Neuronal stem cell (in vitro differentiated cells): ENCODE measurements at regions not wholly inside any gene's neighbourhood (a gene's known extent, or its start where the extent isn't known, plus 50 kb on each side); places are given as distances from the start of the nearest gene placed in this dataset.

Experiments used
- DNase-seq: peaks from one replicate; pipeline ENCODE4 v3.0.0-alpha.2; 2013; ENCODE audit warnings: low spot score
- H2AFZ ChIP-seq: one replicate; pipeline ENCODE4 v1.6.1; 2013; ENCODE audit warnings: mild to moderate bottlenecking, low read length, inconsistent platforms
- H2AK5ac ChIP-seq: 2 replicates; pipeline ENCODE4 v1.6.1; 2013; ENCODE audit warnings: low read depth, mild to moderate bottlenecking, inconsistent platforms, low read length, moderate library complexity, mixed read lengths
- H2BK120ac ChIP-seq: 2 replicates; pipeline ENCODE4 v1.6.1; 2013; ENCODE audit warnings: low read depth, mild to moderate bottlenecking, inconsistent platforms, low read length, moderate library complexity, mixed read lengths
- H2BK12ac ChIP-seq: one replicate; pipeline ENCODE4 v1.6.1; 2013; ENCODE audit warnings: low read length, inconsistent platforms
- H2BK15ac ChIP-seq: 2 replicates; pipeline ENCODE4 v1.6.1; 2013; ENCODE audit warnings: mild to moderate bottlenecking, low read length, inconsistent platforms, mixed read lengths
- H2BK5ac ChIP-seq: one replicate; pipeline ENCODE4 v1.6.1; 2013; ENCODE audit warnings: inconsistent platforms, mild to moderate bottlenecking, low read length, moderate library complexity
- H3K14ac ChIP-seq: one replicate; pipeline ENCODE4 v1.6.1; 2013; ENCODE audit warnings: low read length, inconsistent platforms
- H3K18ac ChIP-seq: 2 replicates; pipeline ENCODE4 v1.6.1; 2013; ENCODE audit warnings: low read length, inconsistent platforms
- H3K23ac ChIP-seq: 2 replicates; pipeline ENCODE4 v1.6.1; 2013; ENCODE audit warnings: low read depth, mild to moderate bottlenecking, mixed read lengths, low read length, inconsistent platforms; ENCODE audit not compliant: poor library complexity
- H3K27ac ChIP-seq: replicated peaks from 3 replicates; pipeline ENCODE4 v1.5.1; 2013; ENCODE audit warnings: low read length, inconsistent platforms
- H3K27me3 ChIP-seq, 3 experiments: 2 replicates each; pipeline ENCODE4 v1.6.1; 2013; ENCODE audit warnings: low read length in 3 of 3, mild to moderate bottlenecking in 2 of 3, inconsistent platforms in 1 of 3, low read depth in 1 of 3, mixed read lengths in 1 of 3, moderate library complexity in 1 of 3; ENCODE audit not compliant: control insufficient read depth in 3 of 3, insufficient read depth in 3 of 3
- H3K36me3 ChIP-seq, 2 donors: replicated peaks in 1 of 2; 2 replicates each; pipeline ENCODE4 v1.6.1; 2013; ENCODE audit warnings: low read length in 2 of 2; ENCODE audit not compliant: control insufficient read depth in 2 of 2, insufficient read depth in 2 of 2
- H3K4ac ChIP-seq: 2 replicates; pipeline ENCODE4 v1.6.1; 2013; ENCODE audit warnings: inconsistent platforms, mild to moderate bottlenecking, low read length, moderate library complexity
- H3K4me1 ChIP-seq, 2 donors: 1 replicate in 1 of 2; 2 replicates in 1 of 2; pipeline ENCODE4 v1.6.1; 2013; ENCODE audit warnings: low read length in 2 of 2, low read depth in 1 of 2; ENCODE audit not compliant: control insufficient read depth in 2 of 2, insufficient read depth in 1 of 2
- H3K4me2 ChIP-seq: one replicate; pipeline ENCODE4 v1.6.1; 2013; ENCODE audit warnings: mild to moderate bottlenecking, low read length, inconsistent platforms; ENCODE audit not compliant: insufficient read depth, poor library complexity, severe bottlenecking
- H3K4me3 ChIP-seq, 2 donors: 2 replicates each; pipeline ENCODE4 v1.5.1; 2013; ENCODE audit warnings: low read length in 2 of 2, mild to moderate bottlenecking in 2 of 2, inconsistent platforms in 1 of 2, moderate library complexity in 1 of 2
- H3K79me1 ChIP-seq: one replicate; pipeline ENCODE4 v1.6.1; 2013; ENCODE audit warnings: low read depth, mild to moderate bottlenecking, inconsistent platforms, low read length, moderate library complexity
- H3K9ac ChIP-seq: one replicate; pipeline ENCODE4 v1.6.1; 2013; ENCODE audit warnings: mild to moderate bottlenecking, low read depth, low read length, inconsistent platforms; ENCODE audit not compliant: poor library complexity
- H3K9me3 ChIP-seq, 2 donors: replicated peaks in 1 of 2; 2 replicates each; pipeline versions ENCODE3 to v1.6.1; 2013; ENCODE audit warnings: low read length in 2 of 2, mild to moderate bottlenecking in 2 of 2, inconsistent platforms in 1 of 2, low read depth in 1 of 2, mixed read lengths in 1 of 2, moderate library complexity in 1 of 2; ENCODE audit not compliant: control insufficient read depth in 2 of 2, insufficient read depth in 1 of 2
- H4K8ac ChIP-seq: one replicate; pipeline ENCODE4 v1.6.1; 2013; ENCODE audit warnings: low read depth, mild to moderate bottlenecking, inconsistent platforms, low read length, moderate library complexity
- H4K91ac ChIP-seq: one replicate; pipeline ENCODE4 v1.6.1; 2013; ENCODE audit warnings: low read length, low read depth, mild to moderate bottlenecking, inconsistent platforms; ENCODE audit not compliant: poor library complexity
- WGBS, 2 donors: extraction: QIAGEN DNeasy Blood & Tissue Kit; methylation state at CpG; one replicate each; pipeline ENCODE4 v1.1.7; 2013; ENCODE audit warnings: missing lambda C conversion rate in 2 of 2, mixed read lengths in 1 of 2; ENCODE audit not compliant: insufficient read length in 2 of 2, insufficient replicate concordance in 1 of 2; ENCODE audit errors: extremely low coverage in 2 of 2; 5-methylcytosine and 5-hydroxymethylcytosine counted together

DNA sequence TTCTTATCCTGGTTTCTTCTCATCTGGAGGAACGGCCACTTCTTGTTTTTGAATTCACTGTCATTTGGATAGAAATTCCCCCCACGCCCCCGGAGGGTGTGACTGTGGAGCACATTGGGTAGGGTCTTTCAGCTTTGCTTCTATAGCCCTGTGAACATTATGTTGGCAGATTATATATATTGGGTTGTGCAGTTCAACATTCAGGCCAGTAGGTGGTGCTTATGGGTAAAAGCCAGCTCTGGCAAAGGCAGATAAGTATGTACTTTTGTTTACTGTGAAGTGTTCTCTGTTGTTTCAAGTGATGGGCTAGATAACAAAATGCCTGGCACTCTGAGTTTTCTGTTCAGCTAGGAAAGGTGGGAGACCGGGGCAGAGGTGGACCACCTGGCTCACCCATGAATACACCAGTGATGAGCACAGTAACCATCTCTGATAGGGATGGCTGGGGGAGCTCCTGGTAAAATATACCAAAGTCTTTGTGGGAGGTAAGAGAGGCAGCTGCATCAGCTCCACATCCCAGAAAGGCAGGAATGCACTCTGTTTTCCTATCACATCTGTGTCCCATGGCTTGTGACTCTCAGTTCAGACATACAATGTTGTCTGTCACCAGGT, 1348.2 kb upstream of the RAG2 start:
- no peaks in the 10 kb centered on the region for H3K9me3 ChIP-seq
- H2AFZ ChIP-seq = no peak overlapping the region
- H3K18ac ChIP-seq = no peak overlapping the region
- no CpG with 5 or more reads among the region's 4 CpGs for WGBS, 2 donors
- no peak overlapping the region for H4K91ac ChIP-seq
- H3K36me3 ChIP-seq = no peaks in the 10 kb centered on the region
- H2AK5ac ChIP-seq = no peak overlapping the region
- H3K79me1 ChIP-seq = no peaks in the 10 kb centered on the region
- DNase-seq = peak; percentile 33
- no peak overlapping the region for H2BK5ac ChIP-seq
- no peak overlapping the region for H3K23ac ChIP-seq
- H3K4me2 ChIP-seq = no peak overlapping the region
- H2BK12ac ChIP-seq = no peak overlapping the region
- H3K14ac ChIP-seq = no peak overlapping the region
- no peaks in the 10 kb centered on the region for H3K4me1 ChIP-seq
- no peaks in the 10 kb centered on the region for H3K27me3 ChIP-seq
- no peak overlapping the region for H3K4ac ChIP-seq
- H2BK120ac ChIP-seq = no peak overlapping the region
- no peak overlapping the region for H3K27ac ChIP-seq
- H2BK15ac ChIP-seq = no peak overlapping the region
- H3K4me3 ChIP-seq = no peak overlapping the region
- H3K9ac ChIP-seq = no peak overlapping the region
- H4K8ac ChIP-seq = no peak overlapping the region

DNA sequence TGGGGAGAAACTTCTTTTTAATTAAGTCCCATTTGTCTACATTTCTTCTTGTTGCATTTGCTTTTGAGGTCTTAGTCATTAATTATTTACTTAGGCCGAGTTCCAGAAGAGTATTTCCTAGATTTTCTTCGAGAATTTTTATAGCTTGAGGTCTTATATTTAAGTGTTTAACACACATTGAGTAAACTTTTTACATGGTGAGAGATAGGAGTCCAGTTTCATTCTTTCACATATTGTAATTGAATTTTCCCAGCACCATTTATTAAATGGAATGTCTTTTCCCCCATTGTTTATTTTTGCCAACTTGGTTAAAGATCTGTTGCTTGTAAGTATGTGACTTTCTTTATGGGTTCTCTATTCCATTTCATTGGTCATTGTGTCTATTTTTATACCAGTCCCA, 1344.0 kb upstream of the RAG2 start:
- H2BK12ac ChIP-seq = no peak overlapping the region
- no peak overlapping the region for H3K18ac ChIP-seq
- WGBS, 2 donors = no CpG with 5 or more reads among the region's 2 CpGs
- no peaks in the 10 kb centered on the region for H3K27me3 ChIP-seq
- H3K23ac ChIP-seq = no peak overlapping the region
- H3K14ac ChIP-seq = no peak overlapping the region
- DNase-seq = no peak
- no peaks in the 10 kb centered on the region for H3K4me1 ChIP-seq
- H3K36me3 ChIP-seq = no peaks in the 10 kb centered on the region
- H2AFZ ChIP-seq = no peak overlapping the region
- H2AK5ac ChIP-seq = no peak overlapping the region
- H2BK120ac ChIP-seq = no peak overlapping the region
- no peak overlapping the region for H3K4me2 ChIP-seq
- H2BK15ac ChIP-seq = no peak overlapping the region
- H2BK5ac ChIP-seq = no peak overlapping the region
- no peaks in the 10 kb centered on the region for H3K79me1 ChIP-seq
- H3K9ac ChIP-seq = no peak overlapping the region
- H3K9me3 ChIP-seq = no peaks in the 10 kb centered on the region
- no peak overlapping the region for H4K91ac ChIP-seq
- H3K27ac ChIP-seq = no peak overlapping the region
- H4K8ac ChIP-seq = no peak overlapping the region
- H3K4ac ChIP-seq = no peak overlapping the region
- no peak overlapping the region for H3K4me3 ChIP-seq

- no CpG with 5 or more reads among the region's 3 CpGs for WGBS, 2 donors
- no peak overlapping the region for H2BK15ac ChIP-seq
- H3K27ac ChIP-seq = no peak overlapping the region
- no peak overlapping the region for H2BK5ac ChIP-seq
- no peaks in the 10 kb centered on the region for H3K79me1 ChIP-seq
- H3K4me3 ChIP-seq = no peak overlapping the region
- H4K8ac ChIP-seq = no peak overlapping the region
- DNase-seq = no peak
- no peak overlapping the region for H2AFZ ChIP-seq
- no peak overlapping the region for H3K23ac ChIP-seq
- no peak overlapping the region for H2BK120ac ChIP-seq
- H3K4ac ChIP-seq = no peak overlapping the region
- no peaks in the 10 kb centered on the region for H3K4me1 ChIP-seq
- H4K91ac ChIP-seq = no peak overlapping the region
- no peak overlapping the region for H3K14ac ChIP-seq
- no peak overlapping the region for H2BK12ac ChIP-seq
- no peak overlapping the region for H3K9ac ChIP-seq
- H3K9me3 ChIP-seq = peaks cover 0 to 2% of the 10 kb centered on the region in 2 donors
- H2AK5ac ChIP-seq = no peak overlapping the region
- H3K18ac ChIP-seq = no peak overlapping the region
- H3K4me2 ChIP-seq = no peak overlapping the region
- H3K27me3 ChIP-seq = no peaks in the 10 kb centered on the region
- no peaks in the 10 kb centered on the region for H3K36me3 ChIP-seq
These were observed 1331.1 kb upstream of the RAG2 start for GRCh38 chr11:37929100-37929653.

GRCh38 chr11:37926772-37927171, 1328.7 kb upstream of the RAG2 start:
- no peak for DNase-seq

More at GRCh38 chr11:37926772-37927171, 1328.7 kb upstream of the RAG2 start:
- H3K79me1 ChIP-seq = no peaks in the 10 kb centered on the region
- H3K4me3 ChIP-seq = no peak overlapping the region
- H3K18ac ChIP-seq = no peak overlapping the region
- H3K23ac ChIP-seq = no peak overlapping the region
- H2AK5ac ChIP-seq = no peak overlapping the region
- H3K27ac ChIP-seq = no peak overlapping the region
- no peak overlapping the region for H3K4me2 ChIP-seq
- no peaks in the 10 kb centered on the region for H3K36me3 ChIP-seq
- no peak overlapping the region for H2BK12ac ChIP-seq
- H2BK120ac ChIP-seq = no peak overlapping the region
- H3K9ac ChIP-seq = no peak overlapping the region
- no peak overlapping the region for H2BK5ac ChIP-seq
- H3K14ac ChIP-seq = no peak overlapping the region
- no peak overlapping the region for H4K91ac ChIP-seq
- H3K9me3 ChIP-seq = no peaks in the 10 kb centered on the region
- H2AFZ ChIP-seq = no peak overlapping the region
- H3K27me3 ChIP-seq = no peaks in the 10 kb centered on the region
- no peak overlapping the region for H2BK15ac ChIP-seq
- H3K4ac ChIP-seq = no peak overlapping the region
- no peaks in the 10 kb centered on the region for H3K4me1 ChIP-seq
- no peak overlapping the region for H4K8ac ChIP-seq
